Stimulated activated naive B cell treated with anti-CD40 and anti-IgM and Interleukin-4, amounts not matched to agents 10 μg/mL and 1 μg/mL and 100 μg/mL, for 72 hours (primary cell): ENCODE measurements at regions not wholly inside any gene's neighbourhood (a gene's known extent, or its start where the extent isn't known, plus 50 kb on each side); places are given as distances from the start of the nearest gene placed in this dataset.

Source experiments
- ATAC-seq, 2 donors: fragments of 150-1000 bp; cut with Tn5 transposase; replicated peaks; 2 replicates each; pipeline ENCODE4 v1.10.0; 2021; ENCODE audit warnings: moderate library complexity in 1 of 2
- DNase-seq: peaks from one replicate; pipeline ENCODE4 v3.0.0; 2021
- H3K27ac Mint-ChIP-seq: one replicate; pipeline ENCODE4 v1.8.0; 2022; ENCODE audit warnings: mild to moderate bottlenecking, mixed read lengths
- H3K27me3 Mint-ChIP-seq, 2 donors: one replicate each; pipeline ENCODE4 v1.8.0; 2022; ENCODE audit warnings: mixed read lengths in 2 of 2
- H3K36me3 Mint-ChIP-seq, 2 donors: one replicate each; pipeline ENCODE4 v1.8.0; 2022; ENCODE audit warnings: mixed read lengths in 2 of 2, mild to moderate bottlenecking in 1 of 2
- H3K4me1 Mint-ChIP-seq, 2 donors: one replicate each; pipeline ENCODE4 v1.8.0; 2022; ENCODE audit warnings: mixed read lengths in 2 of 2, mild to moderate bottlenecking in 1 of 2
- H3K4me3 Mint-ChIP-seq, 2 donors: one replicate each; pipeline ENCODE4 v1.8.0; 2022; ENCODE audit warnings: mild to moderate bottlenecking in 2 of 2, mixed read lengths in 2 of 2, moderate library complexity in 1 of 2
- H3K9me3 Mint-ChIP-seq, 2 donors: one replicate each; pipeline ENCODE4 v1.8.0; 2022; ENCODE audit warnings: mixed read lengths in 2 of 2, mild to moderate bottlenecking in 1 of 2

DNA sequence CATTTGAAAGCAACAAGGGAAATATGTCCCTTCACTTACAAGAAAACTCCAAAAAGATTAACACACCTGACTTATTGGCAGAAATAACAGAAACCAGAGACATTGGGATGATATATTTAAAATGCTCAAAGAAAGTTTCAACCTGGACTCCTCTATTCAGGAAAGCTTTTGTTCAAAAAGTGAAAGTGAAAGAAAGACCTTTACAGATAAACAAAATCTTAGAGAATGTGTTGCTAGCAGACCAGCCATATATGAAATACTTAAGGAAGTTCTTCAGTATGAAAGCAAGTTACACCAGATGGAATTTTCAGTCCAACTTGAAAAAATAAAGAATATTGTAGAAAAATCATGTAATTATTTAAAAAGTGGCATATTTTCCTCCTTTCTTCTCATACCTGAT is 1075.1 kb downstream of the NR2F1-AS1 start:
- Mint-ChIP-seq H3K27me3 (no peaks in the 10 kb centered on the region), H3K27ac (no peak overlapping the region), H3K9me3 (peaks cover 12 to 15% of the 10 kb centered on the region in 2 donors), H3K4me1 (no peaks in the 10 kb centered on the region), H3K36me3 (no peaks in the 10 kb centered on the region), H3K4me3 (no peak overlapping the region)
- DNase-seq (no peak), ATAC-seq (no peak)

- Mint-ChIP-seq H3K9me3 (peaks cover 9% of the 10 kb centered on the region in 2 donors), H3K36me3 (no peaks in the 10 kb centered on the region), H3K27me3 (no peaks in the 10 kb centered on the region), H3K4me1 (no peaks in the 10 kb centered on the region), H3K4me3 (no peak overlapping the region), H3K27ac (no peak overlapping the region)
- ATAC-seq: no peak
- no peak for DNase-seq
These were observed 1075.9 kb downstream of the NR2F1-AS1 start for GRCh38 chr5:92505145-92505544.

DNA sequence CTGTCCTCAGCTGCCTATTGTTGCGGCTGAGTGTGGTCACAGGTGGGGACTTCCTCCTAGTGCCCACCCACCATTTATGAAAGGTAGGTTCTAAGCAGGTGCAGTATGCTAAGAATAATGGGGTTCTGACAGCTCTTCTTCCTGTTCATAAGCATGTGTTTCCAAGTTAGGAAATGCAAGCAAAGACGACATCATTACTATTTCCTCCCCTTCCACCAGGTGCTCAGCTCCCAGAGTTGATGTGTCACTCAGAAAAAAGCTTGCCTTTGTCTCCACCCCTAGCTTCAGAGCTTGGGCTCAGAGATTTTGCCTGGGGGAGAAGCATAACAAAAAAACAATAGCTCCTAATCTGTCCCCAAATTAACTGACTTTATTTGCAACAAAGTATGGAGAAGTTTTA is 1076.7 kb downstream of the NR2F1-AS1 start:
- Mint-ChIP-seq H3K4me3 (no peak overlapping the region), H3K36me3 (no peaks in the 10 kb centered on the region), H3K9me3 (peaks cover 9% of the 10 kb centered on the region in 2 donors), H3K27ac (no peak overlapping the region), H3K27me3 (no peaks in the 10 kb centered on the region), H3K4me1 (no peaks in the 10 kb centered on the region)
- ATAC-seq (no peak), DNase-seq (no peak)

GRCh38 chr5:92500752-92501151 is 1080.3 kb downstream of the NR2F1-AS1 start:
- ATAC-seq: no peak
- Mint-ChIP-seq H3K4me1 (no peaks in the 10 kb centered on the region), H3K27ac (no peak overlapping the region), H3K27me3 (no peaks in the 10 kb centered on the region), H3K4me3 (no peak overlapping the region), H3K36me3 (no peaks in the 10 kb centered on the region), H3K9me3 (no peaks in the 10 kb centered on the region)
- no peak for DNase-seq

- ATAC-seq: no peak
- H3K36me3 Mint-ChIP-seq: no peaks in the 10 kb centered on the region
These were observed 1084.5 kb downstream of the NR2F1-AS1 start for GRCh38 chr5:92496545-92496944.

GRCh38 chr5:92494508-92494907 is 1086.5 kb downstream of the NR2F1-AS1 start:
- no peaks in the 10 kb centered on the region for H3K9me3 Mint-ChIP-seq
- ATAC-seq: no peak
- H3K27me3 Mint-ChIP-seq: no peaks in the 10 kb centered on the region
- DNase-seq: no peak
- H3K4me3 Mint-ChIP-seq: no peak overlapping the region
- no peaks in the 10 kb centered on the region for H3K36me3 Mint-ChIP-seq
- H3K27ac Mint-ChIP-seq: no peak overlapping the region
- H3K4me1 Mint-ChIP-seq: no peaks in the 10 kb centered on the region

More at GRCh38 chr5:92496545-92496944, 1084.5 kb downstream of the NR2F1-AS1 start:
- Mint-ChIP-seq H3K27ac (no peak overlapping the region), H3K27me3 (no peaks in the 10 kb centered on the region), H3K4me1 (no peaks in the 10 kb centered on the region), H3K4me3 (no peak overlapping the region), H3K9me3 (no peaks in the 10 kb centered on the region)
- no peak for DNase-seq

- Mint-ChIP-seq H3K36me3 (no peaks in the 10 kb centered on the region), H3K27ac (no peak overlapping the region), H3K27me3 (no peaks in the 10 kb centered on the region), H3K9me3 (no peaks in the 10 kb centered on the region), H3K4me3 (no peak overlapping the region), H3K4me1 (no peaks in the 10 kb centered on the region)
- DNase-seq (no peak), ATAC-seq (no peak)
These were observed 1088.1 kb downstream of the NR2F1-AS1 start for GRCh38 chr5:92492908-92493307.

DNA sequence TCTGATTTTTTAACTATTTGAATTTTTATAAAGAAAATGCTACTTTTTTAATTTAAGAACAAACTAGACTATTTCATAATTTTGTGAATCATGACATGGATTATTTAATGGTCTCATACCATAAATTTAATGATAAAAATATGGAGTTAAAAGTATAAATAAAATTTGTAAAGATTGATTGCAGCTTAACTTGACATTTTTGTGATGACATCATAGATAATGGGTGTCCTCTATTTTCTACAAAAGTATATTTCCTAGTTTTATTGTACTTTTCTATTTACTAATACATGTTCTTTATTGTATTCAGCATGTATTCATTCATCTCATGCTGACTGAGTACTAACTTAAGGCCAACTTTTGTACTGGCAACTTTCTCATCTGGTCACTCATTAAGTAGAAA is 1096.5 kb downstream of the NR2F1-AS1 start:
- H3K27ac Mint-ChIP-seq: no peak overlapping the region
- no peaks in the 10 kb centered on the region for H3K36me3 Mint-ChIP-seq
- no peak for ATAC-seq
- H3K4me3 Mint-ChIP-seq: no peak overlapping the region
- DNase-seq: no peak
- H3K27me3 Mint-ChIP-seq: no peaks in the 10 kb centered on the region
- peaks cover 0 to under 1% of the 10 kb centered on the region in 2 donors for H3K9me3 Mint-ChIP-seq
- H3K4me1 Mint-ChIP-seq: no peaks in the 10 kb centered on the region

GRCh38 chr5:92472981-92473566 is 1090.0 kb upstream of the ARRDC3 start:
- Mint-ChIP-seq H3K9me3 (peaks cover 6 to 8% of the 10 kb centered on the region in 2 donors), H3K27me3 (no peaks in the 10 kb centered on the region), H3K27ac (no peak overlapping the region), H3K4me1 (no peaks in the 10 kb centered on the region), H3K4me3 (no peak overlapping the region), H3K36me3 (no peaks in the 10 kb centered on the region)
- DNase-seq: no peak
- no peak for ATAC-seq

DNA sequence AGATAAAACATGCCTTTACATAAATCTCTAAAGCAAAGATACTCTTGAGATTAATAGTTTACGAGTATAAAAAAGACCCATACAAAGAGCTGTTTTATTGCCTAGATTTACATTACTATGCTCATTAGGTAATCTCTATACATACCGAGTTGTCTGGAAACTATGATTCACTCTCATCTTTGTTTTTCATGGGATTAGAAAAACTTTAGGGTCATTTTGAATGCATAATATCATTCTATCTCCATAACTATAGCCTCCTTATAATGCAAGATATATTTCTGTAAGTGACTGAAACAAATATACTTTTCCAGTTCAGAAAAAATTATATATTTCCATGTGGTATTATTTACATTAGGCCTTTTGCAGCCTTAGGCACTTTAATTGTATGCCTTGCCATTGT is 1088.7 kb upstream of the ARRDC3 start:
- H3K36me3 Mint-ChIP-seq: no peaks in the 10 kb centered on the region
- no peak overlapping the region for H3K4me3 Mint-ChIP-seq
- peaks cover 6 to 8% of the 10 kb centered on the region in 2 donors for H3K9me3 Mint-ChIP-seq
- no peak overlapping the region for H3K27ac Mint-ChIP-seq
- ATAC-seq (no peak), DNase-seq (no peak)
- H3K4me1 Mint-ChIP-seq: no peaks in the 10 kb centered on the region
- no peaks in the 10 kb centered on the region for H3K27me3 Mint-ChIP-seq

DNA sequence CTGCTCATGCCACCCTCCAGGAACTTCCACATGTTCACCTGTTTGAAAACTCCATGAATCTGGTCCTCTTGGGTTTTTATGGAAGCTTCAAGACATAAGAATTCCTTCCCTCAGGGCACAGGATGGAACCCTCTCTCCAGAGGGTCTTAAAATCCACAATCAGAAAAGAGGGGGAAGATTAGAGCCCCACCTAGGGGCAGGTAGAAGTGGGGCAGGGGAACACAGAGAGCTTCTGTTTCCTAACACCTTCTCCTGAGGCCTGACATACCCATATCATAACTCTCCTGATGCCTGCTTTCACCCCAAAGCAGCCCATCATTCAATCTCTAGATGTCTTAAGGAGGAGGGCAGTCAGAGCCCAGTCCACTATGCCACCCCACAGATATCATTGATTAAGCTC is 1087.7 kb upstream of the ARRDC3 start:
- Mint-ChIP-seq H3K27me3 (no peaks in the 10 kb centered on the region), H3K4me1 (no peaks in the 10 kb centered on the region), H3K36me3 (no peaks in the 10 kb centered on the region), H3K4me3 (no peak overlapping the region), H3K27ac (no peak overlapping the region), H3K9me3 (peaks cover 6 to 7% of the 10 kb centered on the region in 2 donors)
- DNase-seq (no peak), ATAC-seq (no peak)

GRCh38 chr5:92468295-92468694 is 1085.2 kb upstream of the ARRDC3 start:
- ATAC-seq (no peak), DNase-seq (no peak)
- no peaks in the 10 kb centered on the region for H3K27me3 Mint-ChIP-seq
- no peaks in the 10 kb centered on the region for H3K36me3 Mint-ChIP-seq
- H3K4me3 Mint-ChIP-seq: no peak overlapping the region
- H3K9me3 Mint-ChIP-seq: peaks cover 3 to 4% of the 10 kb centered on the region in 2 donors
- no peak overlapping the region for H3K27ac Mint-ChIP-seq
- no peaks in the 10 kb centered on the region for H3K4me1 Mint-ChIP-seq

DNA sequence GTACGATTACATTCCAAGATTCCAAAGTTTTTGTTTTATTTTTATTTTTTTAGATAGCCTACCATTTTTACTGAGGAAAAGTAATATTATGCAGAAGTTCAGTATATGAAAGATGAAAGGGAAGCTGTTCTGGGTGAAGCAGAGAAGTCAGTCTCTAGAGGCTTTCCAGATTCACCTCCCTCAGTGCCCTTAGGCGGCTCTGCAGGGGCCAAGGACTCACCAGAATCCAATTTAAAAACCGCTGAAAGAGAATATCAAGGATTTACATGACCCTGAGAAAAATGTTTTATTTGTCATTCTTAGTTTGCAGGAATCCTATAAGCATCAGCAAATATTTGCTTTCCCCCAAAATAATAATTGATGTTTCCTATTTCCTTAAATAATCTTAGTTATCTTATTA is 1084.6 kb upstream of the ARRDC3 start:
- no peak overlapping the region for H3K4me3 Mint-ChIP-seq
- no peak for DNase-seq
- H3K36me3 Mint-ChIP-seq: no peaks in the 10 kb centered on the region
- no peak overlapping the region for H3K27ac Mint-ChIP-seq
- H3K9me3 Mint-ChIP-seq: peaks cover 0 to 4% of the 10 kb centered on the region in 2 donors
- ATAC-seq: no peak
- H3K4me1 Mint-ChIP-seq: no peaks in the 10 kb centered on the region
- no peaks in the 10 kb centered on the region for H3K27me3 Mint-ChIP-seq

DNA sequence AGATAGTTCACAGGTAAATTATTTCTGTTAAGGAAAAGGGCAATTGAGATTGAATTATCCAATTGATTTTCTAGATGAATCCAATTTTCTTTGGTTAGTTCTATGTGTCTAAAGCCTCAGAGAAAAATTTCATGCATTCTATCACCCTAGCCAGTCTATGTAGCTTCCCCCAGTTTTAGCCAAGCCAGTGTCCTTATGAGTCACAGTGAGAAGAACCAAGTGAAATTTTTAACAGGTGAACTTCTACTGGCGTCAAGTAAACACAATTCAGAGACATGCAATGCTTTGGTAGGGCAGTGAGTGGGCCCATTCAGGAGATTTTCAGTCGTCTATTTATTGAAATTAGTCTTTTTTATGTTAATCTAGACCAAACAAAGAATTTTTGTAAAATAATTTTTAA is 1077.4 kb upstream of the ARRDC3 start:
- ATAC-seq (no peak), DNase-seq (no peak)
- Mint-ChIP-seq H3K9me3 (peaks cover 0 to 3% of the 10 kb centered on the region in 2 donors), H3K4me1 (no peaks in the 10 kb centered on the region), H3K27me3 (no peaks in the 10 kb centered on the region), H3K4me3 (no peak overlapping the region), H3K36me3 (no peaks in the 10 kb centered on the region), H3K27ac (no peak overlapping the region)

GRCh38 chr5:92459654-92460053 is 1076.5 kb upstream of the ARRDC3 start:
- H3K27me3 Mint-ChIP-seq: no peaks in the 10 kb centered on the region
- ATAC-seq: no peak
- no peak overlapping the region for H3K4me3 Mint-ChIP-seq
- H3K36me3 Mint-ChIP-seq: no peaks in the 10 kb centered on the region
- peaks cover 0 to 3% of the 10 kb centered on the region in 2 donors for H3K9me3 Mint-ChIP-seq
- H3K27ac Mint-ChIP-seq: no peak overlapping the region
- H3K4me1 Mint-ChIP-seq: peaks cover 2 to 8% of the 10 kb centered on the region in 2 donors
- no peak for DNase-seq

GRCh38 chr5:92455011-92455410 is 1071.9 kb upstream of the ARRDC3 start:
- peak; percentile 92 to 94 for ATAC-seq
- H3K4me3 Mint-ChIP-seq: peak overlapping the region; percentile 30 to 45

More at GRCh38 chr5:92455011-92455410, 1071.9 kb upstream of the ARRDC3 start:
- H3K36me3 Mint-ChIP-seq: no peaks in the 10 kb centered on the region
- no peak overlapping the region for H3K27ac Mint-ChIP-seq
- peaks cover 0 to 3% of the 10 kb centered on the region in 2 donors for H3K9me3 Mint-ChIP-seq
- no peak for DNase-seq
- no peaks in the 10 kb centered on the region for H3K27me3 Mint-ChIP-seq
- H3K4me1 Mint-ChIP-seq: peaks cover 2 to 9% of the 10 kb centered on the region in 2 donors
